Body of pancreas (tissue), 4 donors: ENCODE measurements at regions not wholly inside any gene's neighbourhood (a gene's known extent, or its start where the extent isn't known, plus 50 kb on each side); places are given as distances from the start of the nearest gene placed in this dataset.

Experiments
- POLR2A ChIP-seq, 3 donors: fragments of 450-650 bp; IDR thresholded peaks; one replicate each; pipeline ENCODE4 v1.6.1; 2016; ENCODE audit warnings: antibody characterized with exemption in 3 of 3, mild to moderate bottlenecking in 2 of 3
- TF ChIP-seq, protein P1 (sequence below), 7 experiments: fragments of 450-650 bp in 4 of 7; fragments of 200-600 bp in 3 of 7; sonication (generic) in 3 of 7; IDR thresholded peaks; one replicate each; pipeline ENCODE4 v1.5.1; 2016 to 2019; ENCODE audit warnings: antibody characterized with exemption in 7 of 7

DNA sequence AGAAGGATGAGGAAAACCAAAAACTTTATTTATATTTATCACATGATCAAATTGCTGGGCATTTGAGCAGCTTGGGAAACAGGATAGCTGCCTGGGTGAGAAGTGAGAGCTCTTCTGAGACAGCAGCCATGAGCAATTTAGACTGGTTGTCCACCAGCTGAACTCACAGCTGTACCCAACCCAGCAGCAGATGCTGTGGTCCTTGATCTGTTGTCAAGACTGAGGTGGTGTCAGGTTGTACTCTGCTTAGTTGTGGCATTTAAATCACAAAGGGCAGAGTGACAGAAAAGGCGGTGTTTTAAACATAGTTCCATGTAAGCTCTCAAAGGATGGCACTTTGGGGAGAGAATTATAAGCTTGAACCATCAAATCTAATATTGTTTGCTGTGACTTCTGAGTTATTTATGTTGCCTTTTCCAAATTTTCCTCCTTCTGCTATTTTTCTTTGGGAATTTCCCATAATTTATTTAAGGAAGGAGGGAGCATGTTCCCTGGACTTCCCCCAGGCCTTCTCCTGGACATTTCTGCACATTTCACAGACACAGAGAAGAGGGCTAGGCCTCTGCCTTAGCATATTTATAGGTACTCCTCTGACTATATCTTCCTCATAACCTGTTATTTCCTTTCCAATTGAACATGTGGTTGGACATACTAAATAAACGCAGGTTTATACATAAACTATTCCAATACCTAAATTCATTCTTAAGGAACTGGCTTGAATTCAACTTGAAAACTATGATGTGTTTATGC, 117.7 kb upstream of the FER start:
- TF ChIP-seq, protein P1, sequence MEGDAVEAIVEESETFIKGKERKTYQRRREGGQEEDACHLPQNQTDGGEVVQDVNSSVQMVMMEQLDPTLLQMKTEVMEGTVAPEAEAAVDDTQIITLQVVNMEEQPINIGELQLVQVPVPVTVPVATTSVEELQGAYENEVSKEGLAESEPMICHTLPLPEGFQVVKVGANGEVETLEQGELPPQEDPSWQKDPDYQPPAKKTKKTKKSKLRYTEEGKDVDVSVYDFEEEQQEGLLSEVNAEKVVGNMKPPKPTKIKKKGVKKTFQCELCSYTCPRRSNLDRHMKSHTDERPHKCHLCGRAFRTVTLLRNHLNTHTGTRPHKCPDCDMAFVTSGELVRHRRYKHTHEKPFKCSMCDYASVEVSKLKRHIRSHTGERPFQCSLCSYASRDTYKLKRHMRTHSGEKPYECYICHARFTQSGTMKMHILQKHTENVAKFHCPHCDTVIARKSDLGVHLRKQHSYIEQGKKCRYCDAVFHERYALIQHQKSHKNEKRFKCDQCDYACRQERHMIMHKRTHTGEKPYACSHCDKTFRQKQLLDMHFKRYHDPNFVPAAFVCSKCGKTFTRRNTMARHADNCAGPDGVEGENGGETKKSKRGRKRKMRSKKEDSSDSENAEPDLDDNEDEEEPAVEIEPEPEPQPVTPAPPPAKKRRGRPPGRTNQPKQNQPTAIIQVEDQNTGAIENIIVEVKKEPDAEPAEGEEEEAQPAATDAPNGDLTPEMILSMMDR (IDR thresholded peaks at IDR 0.05) = no peak
- no peak for TF ChIP-seq POLR2A (IDR thresholded peaks at IDR 0.05)
